ENCODE measurements at regions not wholly inside any gene's neighbourhood (a gene's known extent, or its start where the extent isn't known, plus 50 kb on each side); places are given as distances from the start of the nearest gene placed in this dataset.

DNA sequence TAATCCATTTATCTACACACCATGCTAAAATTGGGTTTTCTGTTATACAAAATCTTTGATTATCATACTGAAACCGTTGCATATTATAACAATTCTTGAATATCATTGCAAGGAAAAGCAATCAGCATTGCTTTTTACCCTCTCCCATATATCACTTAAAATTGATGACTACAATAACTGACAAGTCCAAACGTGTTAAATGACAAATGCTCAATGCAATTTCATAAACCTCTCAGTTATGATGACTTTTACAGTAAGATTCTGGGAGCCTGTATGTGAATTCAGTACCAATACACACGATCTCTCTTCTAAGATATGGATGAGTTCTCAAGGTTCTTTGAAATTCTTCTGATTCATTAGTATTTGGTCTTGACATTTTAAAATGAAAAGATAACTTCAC is 368.5 kb upstream of the TRIB2 start:
- WGBS (ENCODE audit: insufficient coverage, low coverage, low lambda C conversion rate, missing lambda C conversion rate): 48% methylated on average over 3 of the region's 3 CpGs
- DNase-seq (no peak), ATAC-seq (no peak)
- Histone ChIP-seq H3K27me3 (no peaks in the 10 kb centered on the region), H3K36me3 (no peaks in the 10 kb centered on the region), H3K9me3 (no peaks in the 10 kb centered on the region), H3K27ac (no peak overlapping the region), H3K4me3 (no peak overlapping the region), H3K4me1 (no peaks in the 10 kb centered on the region)
- no peak for TF ChIP-seq POLR2A (IDR thresholded peaks at IDR 0.05)
- TF ChIP-seq, protein P1, sequence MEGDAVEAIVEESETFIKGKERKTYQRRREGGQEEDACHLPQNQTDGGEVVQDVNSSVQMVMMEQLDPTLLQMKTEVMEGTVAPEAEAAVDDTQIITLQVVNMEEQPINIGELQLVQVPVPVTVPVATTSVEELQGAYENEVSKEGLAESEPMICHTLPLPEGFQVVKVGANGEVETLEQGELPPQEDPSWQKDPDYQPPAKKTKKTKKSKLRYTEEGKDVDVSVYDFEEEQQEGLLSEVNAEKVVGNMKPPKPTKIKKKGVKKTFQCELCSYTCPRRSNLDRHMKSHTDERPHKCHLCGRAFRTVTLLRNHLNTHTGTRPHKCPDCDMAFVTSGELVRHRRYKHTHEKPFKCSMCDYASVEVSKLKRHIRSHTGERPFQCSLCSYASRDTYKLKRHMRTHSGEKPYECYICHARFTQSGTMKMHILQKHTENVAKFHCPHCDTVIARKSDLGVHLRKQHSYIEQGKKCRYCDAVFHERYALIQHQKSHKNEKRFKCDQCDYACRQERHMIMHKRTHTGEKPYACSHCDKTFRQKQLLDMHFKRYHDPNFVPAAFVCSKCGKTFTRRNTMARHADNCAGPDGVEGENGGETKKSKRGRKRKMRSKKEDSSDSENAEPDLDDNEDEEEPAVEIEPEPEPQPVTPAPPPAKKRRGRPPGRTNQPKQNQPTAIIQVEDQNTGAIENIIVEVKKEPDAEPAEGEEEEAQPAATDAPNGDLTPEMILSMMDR (IDR thresholded peaks at IDR 0.05): no peak
- intact Hi-C loops (cut with DNase I): no loop called here

DNA sequence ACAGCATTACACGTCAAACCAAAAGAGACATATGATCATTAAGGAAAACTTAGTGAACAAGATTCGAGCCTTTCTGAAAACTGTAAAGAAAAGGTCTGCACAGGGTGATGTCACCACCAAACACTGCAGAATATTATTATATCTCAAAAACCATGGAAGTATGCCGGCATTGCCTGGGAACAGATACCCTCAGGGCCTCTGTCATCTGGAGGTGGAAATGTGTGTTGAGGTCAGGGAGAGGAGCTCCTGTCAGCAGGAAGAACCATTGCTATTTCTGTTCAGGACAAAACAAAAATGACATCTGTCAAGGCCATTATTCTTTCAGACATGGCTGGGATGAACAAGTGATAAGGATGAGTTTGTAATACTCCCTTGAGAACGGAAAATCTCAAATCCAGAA is 365.9 kb upstream of the TRIB2 start:
- Histone ChIP-seq H3K27me3 (no peaks in the 10 kb centered on the region), H3K4me1 (no peaks in the 10 kb centered on the region), H3K36me3 (no peaks in the 10 kb centered on the region), H3K4me3 (no peak overlapping the region), H3K9me3 (no peaks in the 10 kb centered on the region), H3K27ac (no peak overlapping the region)
- TF ChIP-seq, protein P1 (IDR thresholded peaks at IDR 0.05): no peak
- no peak for TF ChIP-seq POLR2A (IDR thresholded peaks at IDR 0.05)
- ATAC-seq: no peak
- intact Hi-C loops (cut with DNase I): no loop called here
- DNase-seq: no peak
- 75% methylated on average over 4 of the region's 4 CpGs for WGBS (ENCODE audit: insufficient coverage, low coverage, low lambda C conversion rate, missing lambda C conversion rate)

DNA sequence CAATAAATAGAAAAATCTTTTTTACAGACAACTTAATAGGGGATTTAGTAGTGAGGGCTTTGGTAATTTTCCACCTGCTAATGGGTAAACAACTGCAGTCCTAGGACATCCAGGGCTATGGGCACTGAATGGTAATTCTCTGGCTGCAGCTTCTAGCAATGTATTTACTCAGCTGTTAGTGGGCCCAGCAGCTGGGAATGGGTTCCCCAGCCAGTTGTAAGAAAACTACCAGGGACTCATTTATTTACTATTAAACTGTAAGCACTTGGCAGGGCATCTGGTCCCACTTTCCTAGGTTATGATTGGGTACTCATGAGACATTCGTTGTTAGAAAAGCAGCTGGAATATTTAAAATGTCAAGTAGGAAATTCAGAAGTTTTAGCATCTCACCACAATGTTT is 363.8 kb upstream of the TRIB2 start:
- no peaks in the 10 kb centered on the region for H3K4me1 ChIP-seq
- no peak for ATAC-seq
- no peaks in the 10 kb centered on the region for H3K36me3 ChIP-seq
- 47% methylated on average over 1 of the region's 1 CpG for WGBS (ENCODE audit: insufficient coverage, low coverage, low lambda C conversion rate, missing lambda C conversion rate)
- H3K9me3 ChIP-seq: no peaks in the 10 kb centered on the region
- intact Hi-C loops (cut with DNase I): no loop called here
- DNase-seq: no peak
- TF ChIP-seq, protein P1 (IDR thresholded peaks at IDR 0.05): no peak
- no peak for TF ChIP-seq POLR2A (IDR thresholded peaks at IDR 0.05)
- H3K27me3 ChIP-seq: no peaks in the 10 kb centered on the region
- no peak overlapping the region for H3K4me3 ChIP-seq
- H3K27ac ChIP-seq: no peak overlapping the region

DNA sequence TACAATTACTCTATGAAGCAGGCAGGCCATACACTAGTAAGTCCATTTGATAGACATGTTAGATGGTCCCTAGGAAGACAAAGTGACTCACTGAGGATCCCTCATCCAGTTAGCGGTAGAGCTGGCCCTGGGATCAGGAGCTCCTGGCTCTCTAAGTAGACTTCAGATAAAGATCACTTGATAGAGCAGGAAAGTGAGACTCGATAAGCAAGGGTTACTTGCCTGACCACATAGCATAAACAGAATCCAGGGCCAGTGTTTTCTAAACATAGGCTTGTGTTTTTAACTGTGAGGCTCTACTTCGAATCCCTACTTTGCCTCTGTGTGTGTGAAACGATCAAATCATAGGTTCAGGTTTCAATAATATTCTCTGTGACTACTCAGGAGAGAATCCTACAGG is 355.2 kb upstream of the TRIB2 start:
- TF ChIP-seq, protein P1 (IDR thresholded peaks at IDR 0.05): no peak
- no peak for TF ChIP-seq POLR2A (IDR thresholded peaks at IDR 0.05)
- H3K27ac ChIP-seq: no peak overlapping the region
- DNase-seq (no peak), ATAC-seq (no peak)
- H3K4me3 ChIP-seq: no peak overlapping the region
- H3K27me3 ChIP-seq: no peaks in the 10 kb centered on the region
- no peaks in the 10 kb centered on the region for H3K36me3 ChIP-seq
- WGBS (ENCODE audit: insufficient coverage, low coverage, low lambda C conversion rate, missing lambda C conversion rate): 73% methylated on average over 4 of the region's 4 CpGs
- intact Hi-C loops (cut with DNase I): no loop called here
- H3K4me1 ChIP-seq: no peaks in the 10 kb centered on the region
- no peaks in the 10 kb centered on the region for H3K9me3 ChIP-seq

DNA sequence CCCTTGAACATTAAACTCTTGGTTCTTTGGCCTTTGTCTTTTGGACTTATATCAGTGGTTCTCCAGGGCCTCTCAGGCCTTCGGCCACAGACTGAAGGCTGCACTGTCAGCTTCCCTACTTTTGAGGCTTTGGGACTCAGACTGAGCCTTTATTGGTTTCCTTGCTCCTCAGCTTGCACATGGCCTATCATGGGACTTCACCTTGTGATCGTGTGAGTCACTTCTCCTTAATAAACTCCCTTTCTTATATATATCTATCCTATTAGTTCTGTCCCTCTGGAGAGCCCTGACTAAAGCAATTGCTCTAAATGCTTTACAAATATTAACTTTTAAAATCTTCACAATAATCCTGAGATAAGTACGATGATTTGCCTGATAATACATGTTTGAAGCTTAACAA is 353.6 kb upstream of the TRIB2 start:
- 72% methylated on average over 3 of the region's 3 CpGs for WGBS (ENCODE audit: insufficient coverage, low coverage, low lambda C conversion rate, missing lambda C conversion rate)
- ATAC-seq: no peak
- no peaks in the 10 kb centered on the region for H3K36me3 ChIP-seq
- TF ChIP-seq, protein P1 (IDR thresholded peaks at IDR 0.05): no peak
- no peak for TF ChIP-seq POLR2A (IDR thresholded peaks at IDR 0.05)
- H3K4me3 ChIP-seq: no peak overlapping the region
- intact Hi-C loops (cut with DNase I): no loop called here
- H3K27ac ChIP-seq: no peak overlapping the region
- DNase-seq: no peak
- H3K4me1 ChIP-seq: no peaks in the 10 kb centered on the region
- H3K9me3 ChIP-seq: no peaks in the 10 kb centered on the region
- H3K27me3 ChIP-seq: no peaks in the 10 kb centered on the region

Data from right lobe of liver (tissue), 6 donors.